GM18873 (cell line): ENCODE measurements at regions not wholly inside any gene's neighbourhood (a gene's known extent, or its start where the extent isn't known, plus 50 kb on each side); places are given as distances from the start of the nearest gene placed in this dataset.

ENCODE experiments used
- ATAC-seq: cut with Tn5 transposase; IDR thresholded peaks from one replicate; pipeline ENCODE4 v1.9.1; 2021; ENCODE audit warnings: mild to moderate bottlenecking, moderate library complexity, moderate number of reproducible peaks; ENCODE audit not compliant: unreplicated experiment, low FRiP score

- ATAC-seq: no peak
These were observed 50.8 kb upstream of the TSHZ2 start for GRCh38 chr20:52921340-52921739.

- ATAC-seq: no peak
These were observed 53.8 kb upstream of the TSHZ2 start for GRCh38 chr20:52918311-52918710.

DNA sequence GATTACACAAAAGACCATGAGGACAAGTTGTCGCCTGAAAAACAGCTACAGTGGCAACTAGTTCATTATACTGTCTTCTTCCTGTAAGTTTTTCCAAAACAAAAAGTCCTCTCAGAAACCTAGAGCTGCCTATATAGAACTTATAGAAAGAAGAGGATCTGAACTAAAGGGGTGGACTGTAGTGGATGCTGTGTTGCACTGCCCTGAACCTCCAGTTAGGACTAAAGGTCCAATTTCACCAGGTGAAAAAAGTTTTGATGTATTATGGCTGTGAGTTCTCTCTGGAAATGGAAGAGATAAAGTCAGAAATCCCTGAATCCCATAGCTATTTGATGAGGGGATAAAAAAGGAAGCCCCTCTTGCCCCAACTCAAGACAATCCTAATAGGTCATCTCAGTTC lies 56.6 kb upstream of the TSHZ2 start:
- no peak for ATAC-seq

DNA sequence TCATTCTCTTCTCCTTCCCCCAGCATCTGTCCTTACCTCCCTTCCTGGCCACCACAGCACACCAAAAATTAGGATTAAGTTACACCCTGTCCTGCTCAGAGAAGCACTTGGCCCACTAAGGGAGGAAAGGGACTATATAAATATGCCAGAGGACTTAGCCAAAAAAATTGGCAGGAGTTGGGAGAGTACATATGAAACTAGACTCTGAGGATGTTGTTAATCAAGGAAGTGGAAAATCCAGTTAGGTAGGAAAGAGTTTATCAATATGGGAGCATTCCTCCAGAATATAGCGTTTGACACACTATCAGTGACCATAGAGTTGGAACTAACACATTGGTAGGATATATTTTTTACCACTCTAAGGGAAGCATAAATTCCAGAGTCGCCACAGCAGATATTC lies 57.3 kb upstream of the TSHZ2 start:
- no peak for ATAC-seq

GRCh38 chr20:52913650-52914387 lies 58.3 kb upstream of the TSHZ2 start:
- ATAC-seq: no peak

DNA sequence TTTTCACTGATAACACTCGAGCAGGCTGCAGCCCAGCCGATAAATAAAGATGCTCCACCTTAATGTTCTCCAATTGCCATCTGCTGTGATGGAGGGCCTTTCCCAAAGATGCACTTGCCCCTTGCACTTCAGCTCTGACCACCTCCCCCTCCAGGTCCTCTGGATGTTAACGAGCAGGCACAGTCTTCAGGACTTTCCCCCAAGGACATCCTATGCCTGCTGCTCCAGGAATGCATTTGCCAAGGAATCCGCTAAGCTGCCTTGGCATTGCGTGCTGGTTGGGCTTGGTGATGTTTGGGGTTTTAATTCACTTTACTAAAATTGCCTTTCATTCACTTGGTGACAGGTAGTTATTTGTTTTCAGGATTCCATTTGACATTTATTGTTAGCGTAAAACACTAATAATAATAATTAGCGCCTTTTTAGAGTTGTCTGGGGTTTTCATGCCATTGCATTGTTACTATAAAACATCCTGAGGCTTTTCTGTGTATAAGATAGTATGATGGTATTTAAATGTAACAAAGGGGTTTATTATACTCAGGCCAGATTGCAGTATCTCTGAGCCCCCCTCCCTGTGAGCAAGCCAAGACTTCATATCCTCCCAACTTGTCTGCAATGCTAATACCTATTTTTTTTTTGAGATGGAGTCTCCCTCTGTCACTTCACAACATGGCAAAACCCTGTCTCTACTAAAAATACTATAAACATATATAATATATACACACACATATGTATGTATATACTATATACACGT lies 66.7 kb upstream of the TSHZ2 start:
- ATAC-seq: no peak

DNA sequence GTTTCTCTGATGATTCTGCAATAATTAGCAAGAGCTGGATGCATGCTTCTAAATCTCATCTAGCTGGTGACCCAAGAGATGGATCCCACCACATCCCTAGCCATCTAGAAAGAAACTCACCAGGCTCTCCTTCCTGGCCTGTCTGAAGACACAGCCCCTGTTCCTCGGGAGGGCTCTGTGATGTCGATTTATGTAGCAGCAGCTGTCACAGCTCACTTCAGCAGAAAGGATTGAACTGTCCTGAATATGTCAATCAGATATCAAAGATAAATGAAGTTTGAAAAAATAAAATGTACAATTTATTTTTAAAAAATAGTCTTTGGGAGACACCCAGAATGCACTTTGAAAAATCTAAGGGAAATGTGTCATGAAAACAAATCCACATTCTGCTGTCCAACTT lies 67.3 kb upstream of the TSHZ2 start:
- ATAC-seq: no peak

DNA sequence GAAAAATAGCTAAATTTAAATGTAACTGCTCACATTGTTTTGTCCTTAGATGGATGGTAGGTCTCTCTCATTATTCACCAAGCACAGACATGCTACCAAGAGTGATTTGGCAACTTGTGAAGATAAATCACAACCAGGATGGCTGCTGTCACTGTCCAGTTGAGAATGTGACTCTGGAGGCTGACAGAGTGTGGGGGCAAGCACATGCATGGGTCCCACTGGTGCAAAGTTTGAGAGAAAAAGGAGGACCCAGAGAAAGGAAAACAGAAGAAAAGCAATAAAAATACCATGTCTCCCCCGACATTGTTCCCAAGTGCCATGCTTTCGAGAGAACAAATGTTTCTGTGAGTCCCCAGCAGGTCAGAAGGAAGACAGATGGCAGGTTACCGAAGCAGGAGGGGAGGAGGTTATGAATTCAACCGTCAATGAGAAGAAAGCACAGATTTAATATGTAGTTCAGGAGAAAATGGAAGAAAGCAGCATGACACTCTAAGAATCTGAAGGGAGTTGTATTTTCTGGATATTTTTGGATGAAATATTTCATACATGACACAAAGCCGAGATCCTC lies 73.0 kb upstream of the TSHZ2 start:
- no peak for ATAC-seq

GRCh38 chr20:52896348-52896747 lies 75.8 kb upstream of the TSHZ2 start:
- ATAC-seq: no peak

DNA sequence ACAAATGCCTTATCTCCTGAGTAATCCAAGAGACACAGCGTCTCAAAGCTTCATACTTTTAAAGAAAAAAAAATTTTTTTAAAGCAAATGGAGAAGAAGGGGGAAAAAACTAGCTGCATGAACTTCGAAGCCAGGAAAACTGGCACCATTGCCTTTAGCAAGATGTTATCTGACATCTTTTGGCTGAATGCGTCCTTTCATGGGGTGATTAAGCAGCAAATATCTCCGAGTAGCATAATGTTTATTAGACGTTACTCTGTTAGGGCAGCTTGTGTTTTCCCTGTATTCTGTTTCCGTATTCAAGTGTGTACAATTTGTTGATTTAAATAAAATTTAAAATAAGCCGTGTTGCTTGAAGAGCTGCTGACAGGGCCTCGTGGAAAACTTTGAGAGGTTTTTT lies 76.5 kb upstream of the TSHZ2 start:
- ATAC-seq: no peak

- no peak for ATAC-seq
These were observed 76.9 kb upstream of the TSHZ2 start for GRCh38 chr20:52895235-52895634.

DNA sequence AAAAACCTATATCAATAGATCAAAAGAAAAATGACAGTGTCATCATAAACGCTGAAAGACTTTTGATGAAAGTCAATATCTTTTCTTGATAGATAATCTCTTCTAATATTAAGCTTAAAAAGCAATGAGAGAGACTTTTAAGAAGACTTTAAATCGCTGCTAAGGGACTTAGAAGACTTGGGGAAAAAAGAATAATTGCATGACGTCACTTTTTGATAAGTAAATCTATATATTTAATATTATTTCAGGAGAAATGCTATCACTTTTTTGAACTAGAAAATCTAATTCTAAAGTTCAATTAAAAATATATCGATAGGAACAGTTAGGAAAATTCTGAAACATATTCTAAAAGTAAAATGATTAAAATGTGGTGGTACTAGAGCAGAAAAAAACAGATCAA lies 78.7 kb upstream of the TSHZ2 start:
- ATAC-seq: no peak

DNA sequence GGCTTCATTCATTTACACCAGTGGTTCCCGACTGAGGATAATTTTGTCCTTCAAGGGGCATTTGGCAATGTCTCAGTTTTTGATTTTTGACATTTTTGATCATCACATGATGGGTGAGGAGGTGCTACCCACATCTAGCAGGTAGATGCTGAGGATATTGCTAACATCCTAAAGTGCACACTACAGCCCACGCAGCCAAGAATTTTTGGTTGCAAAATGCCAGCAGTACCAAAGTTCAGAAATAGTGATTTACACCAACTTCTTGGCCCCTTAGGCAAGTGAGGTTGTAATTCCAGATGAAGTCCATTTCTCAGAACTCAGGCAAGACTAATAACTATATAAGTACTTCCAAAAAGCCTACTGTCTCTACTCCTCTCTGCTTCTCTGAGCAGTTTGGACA lies 80.1 kb upstream of the TSHZ2 start:
- no peak for ATAC-seq

- no peak for ATAC-seq
These were observed 82.0 kb upstream of the TSHZ2 start for GRCh38 chr20:52890130-52890529.

GRCh38 chr20:52889225-52889624 lies 82.9 kb upstream of the TSHZ2 start:
- ATAC-seq: no peak

DNA sequence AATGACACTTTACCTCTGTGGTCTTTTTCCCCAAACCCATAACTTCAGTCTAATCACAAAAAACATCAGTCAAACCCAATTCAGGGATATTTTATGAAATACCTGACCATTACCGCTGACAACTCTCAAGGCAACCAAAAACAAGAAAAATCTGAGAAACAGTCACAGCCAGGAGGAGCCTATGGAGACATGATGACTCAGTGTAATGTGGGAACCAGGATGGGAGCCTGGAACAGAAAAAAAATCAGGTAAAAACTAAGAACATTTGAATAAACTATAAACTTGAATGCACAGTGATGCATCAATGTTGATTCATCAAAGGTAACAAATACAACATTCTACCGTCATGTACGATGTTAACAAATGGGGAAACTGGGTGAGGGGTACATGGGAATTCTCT lies 84.1 kb upstream of the TSHZ2 start:
- ATAC-seq: no peak

DNA sequence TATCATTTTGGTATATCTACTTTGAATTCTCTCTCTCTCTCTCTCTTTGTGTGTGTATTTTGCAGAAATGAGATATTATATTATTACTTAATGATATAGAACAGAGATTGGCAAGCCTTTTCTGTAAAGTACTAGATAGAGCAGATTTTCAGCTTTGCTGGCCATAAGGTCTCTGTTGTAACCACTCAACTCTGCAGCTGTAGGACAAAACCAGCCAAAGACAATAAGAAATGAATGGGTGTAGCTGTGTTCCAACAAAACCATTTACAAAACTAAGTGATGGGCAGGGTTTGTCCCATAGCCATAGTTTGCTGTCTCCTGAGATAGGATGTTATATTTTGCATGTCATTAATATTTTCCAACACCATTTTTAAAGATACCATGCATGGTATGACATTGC lies 91.2 kb upstream of the TSHZ2 start:
- ATAC-seq: no peak

DNA sequence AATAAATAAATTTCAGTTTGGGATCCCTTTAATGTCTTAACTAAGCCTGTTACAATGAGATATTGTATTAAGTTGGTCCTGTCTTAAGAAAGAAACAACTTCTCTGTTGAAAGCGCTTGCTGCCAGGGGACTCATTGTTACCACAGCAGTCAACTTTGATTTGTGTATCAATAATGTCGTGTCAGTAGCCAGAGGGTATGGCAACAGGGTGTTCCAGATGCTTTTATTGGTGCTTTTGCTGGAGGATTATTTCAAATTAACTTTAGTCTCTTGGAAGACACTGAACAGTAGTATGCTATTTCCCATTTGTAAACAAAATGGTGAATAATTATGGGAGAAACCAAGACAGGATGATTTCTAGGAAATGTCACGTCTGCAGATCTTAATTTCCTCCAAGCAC lies 91.9 kb upstream of the TSHZ2 start:
- no peak for ATAC-seq

GRCh38 chr20:52874241-52874640 lies 97.9 kb upstream of the TSHZ2 start:
- ATAC-seq: no peak

GRCh38 chr20:52869698-52870501 lies 102.3 kb upstream of the TSHZ2 start:
- no peak for ATAC-seq

DNA sequence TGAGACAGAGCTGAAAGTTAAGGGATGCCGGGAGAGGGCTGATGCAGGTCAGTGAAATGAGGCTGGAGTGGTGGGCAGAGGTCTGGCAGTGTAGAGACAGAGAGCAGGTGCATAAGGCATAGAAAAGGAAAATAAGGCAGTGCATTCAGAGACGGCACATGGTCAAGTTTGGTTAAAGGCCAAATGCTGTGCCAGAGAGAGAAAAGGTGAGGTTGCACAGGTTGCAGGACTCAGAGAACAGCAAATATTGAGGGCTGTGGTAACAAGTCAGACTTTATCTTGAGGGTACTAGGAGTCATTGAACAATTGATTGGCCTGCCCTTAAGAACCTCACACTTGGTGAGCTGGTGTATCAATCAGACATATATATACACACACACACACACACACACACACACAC lies 102.9 kb upstream of the TSHZ2 start:
- ATAC-seq: no peak
